ENCODE measurements at regions not wholly inside any gene's neighbourhood (a gene's known extent, or its start where the extent isn't known, plus 50 kb on each side); places are given as distances from the start of the nearest gene placed in this dataset.

GRCh38 chr3:76065964-76066363 lies 280.6 kb upstream of the ZNF717 start:
- DNase-seq (ENCODE audit: low spot score): no peak

GRCh38 chr3:76078101-76078500 lies 292.8 kb upstream of the ZNF717 start:
- DNase-seq (ENCODE audit: low spot score): no peak

- DNase-seq (ENCODE audit: low spot score): no peak
Measured at GRCh38 chr3:76083992-76084391, 298.6 kb upstream of the ZNF717 start.

- DNase-seq (ENCODE audit: low spot score): no peak
Measured at GRCh38 chr3:76096036-76096435, 310.7 kb upstream of the ZNF717 start.

GRCh38 chr3:76096836-76097588 lies 311.7 kb upstream of the ZNF717 start:
- DNase-seq (ENCODE audit: low spot score): no peak

- no peak for DNase-seq (ENCODE audit: low spot score)
Measured at GRCh38 chr3:76097589-76097969, 312.2 kb upstream of the ZNF717 start.

- DNase-seq (ENCODE audit: low spot score): no peak
Measured at GRCh38 chr3:76099956-76100355, 314.6 kb upstream of the ZNF717 start.

GRCh38 chr3:76107935-76108570 lies 322.7 kb upstream of the ZNF717 start:
- DNase-seq (ENCODE audit: low spot score): peak; percentile 34

DNA sequence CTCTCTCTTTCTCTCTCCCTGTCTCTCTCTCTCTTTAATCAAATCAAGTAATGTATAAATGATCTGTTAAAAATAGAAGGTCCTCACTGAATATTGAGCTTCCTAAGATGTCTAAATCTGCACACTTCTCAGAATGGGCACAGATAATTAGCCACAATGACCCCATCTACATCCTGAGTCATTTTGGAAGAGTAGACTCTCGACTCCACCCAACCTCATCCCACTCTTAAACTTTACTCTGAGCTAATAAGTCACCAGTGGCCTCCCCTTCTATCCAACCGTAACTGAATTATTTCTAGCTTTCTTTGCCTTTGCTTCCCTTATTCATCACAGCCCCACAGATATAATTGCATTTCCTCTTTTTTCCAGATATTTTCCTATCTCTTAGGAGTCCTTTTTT lies 326.5 kb upstream of the ZNF717 start:
- no peak for DNase-seq (ENCODE audit: low spot score)

DNA sequence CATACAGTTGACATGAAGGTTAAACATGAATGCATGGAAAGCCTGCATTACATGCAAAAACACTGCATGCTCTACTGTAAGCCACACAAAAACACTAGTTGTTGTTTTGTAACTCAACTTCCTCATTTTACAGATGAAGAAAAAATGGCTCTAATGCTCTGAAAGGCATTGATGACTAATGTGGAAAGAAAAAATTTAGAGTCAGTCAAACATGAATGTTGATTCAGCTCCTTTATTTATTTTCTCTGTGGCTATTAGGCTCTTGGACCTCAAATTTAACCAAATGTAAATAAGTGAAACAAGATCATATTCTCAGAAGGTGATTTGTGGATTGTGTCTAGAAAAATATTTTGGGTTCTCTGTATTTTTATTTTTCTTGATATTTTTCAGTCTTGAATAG lies 336.7 kb upstream of the ZNF717 start:
- DNase-seq (ENCODE audit: low spot score): no peak

- DNase-seq (ENCODE audit: low spot score): no peak
Measured at GRCh38 chr3:76129441-76129840, 344.1 kb upstream of the ZNF717 start.

- DNase-seq (ENCODE audit: low spot score): peak; percentile 8
Measured at GRCh38 chr3:76131396-76132153, 346.2 kb upstream of the ZNF717 start.

- DNase-seq (ENCODE audit: low spot score): no peak
Measured at GRCh38 chr3:76132154-76132470, 346.8 kb upstream of the ZNF717 start.

GRCh38 chr3:76134166-76134565 lies 348.8 kb upstream of the ZNF717 start:
- no peak for DNase-seq (ENCODE audit: low spot score)

GRCh38 chr3:76138921-76139320 lies 353.6 kb upstream of the ZNF717 start:
- no peak for DNase-seq (ENCODE audit: low spot score)

DNA sequence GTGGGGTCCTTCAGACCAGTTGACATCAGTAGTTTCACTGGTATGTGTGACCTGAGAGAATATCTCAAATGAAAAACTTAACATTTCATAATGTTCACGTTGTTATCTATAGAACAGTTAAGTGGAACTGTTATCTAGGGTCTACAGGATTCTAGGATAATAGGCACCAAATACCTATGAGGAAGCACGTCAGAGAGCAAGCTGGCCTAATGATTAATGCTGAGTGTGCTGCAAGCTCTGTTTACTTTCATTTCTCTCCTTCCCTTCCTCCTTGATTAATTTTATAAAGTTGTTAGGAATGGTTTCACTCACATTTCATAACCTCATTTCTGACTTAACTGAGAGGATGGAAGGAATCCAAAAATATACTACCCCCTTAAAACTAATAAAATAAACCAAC lies 362.5 kb upstream of the ZNF717 start:
- DNase-seq (ENCODE audit: low spot score): no peak

DNA sequence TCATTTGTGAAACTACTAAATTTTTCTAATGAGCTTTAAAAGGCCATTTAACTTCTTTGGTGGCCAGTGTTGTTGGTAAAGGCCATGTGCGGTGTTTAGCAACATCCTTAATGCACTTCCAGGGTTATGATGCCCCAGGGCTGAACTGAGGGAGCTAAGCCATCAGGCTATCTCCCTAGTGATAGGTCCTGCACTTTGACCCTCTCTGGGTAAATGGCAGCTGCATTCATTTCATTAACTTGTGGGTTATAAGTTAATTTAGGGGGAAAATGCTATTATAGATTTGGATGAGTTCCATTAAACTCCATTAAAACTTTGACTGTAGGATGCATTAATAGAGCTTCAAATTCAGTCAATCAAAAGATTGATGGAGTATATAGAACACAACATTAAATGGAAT lies 366.7 kb upstream of the ZNF717 start:
- DNase-seq (ENCODE audit: low spot score): no peak

GRCh38 chr3:76161856-76162255 lies 376.5 kb upstream of the ZNF717 start:
- no peak for DNase-seq (ENCODE audit: low spot score)

- no peak for DNase-seq (ENCODE audit: low spot score)
Measured at GRCh38 chr3:76171647-76172046, 386.3 kb upstream of the ZNF717 start.

DNA sequence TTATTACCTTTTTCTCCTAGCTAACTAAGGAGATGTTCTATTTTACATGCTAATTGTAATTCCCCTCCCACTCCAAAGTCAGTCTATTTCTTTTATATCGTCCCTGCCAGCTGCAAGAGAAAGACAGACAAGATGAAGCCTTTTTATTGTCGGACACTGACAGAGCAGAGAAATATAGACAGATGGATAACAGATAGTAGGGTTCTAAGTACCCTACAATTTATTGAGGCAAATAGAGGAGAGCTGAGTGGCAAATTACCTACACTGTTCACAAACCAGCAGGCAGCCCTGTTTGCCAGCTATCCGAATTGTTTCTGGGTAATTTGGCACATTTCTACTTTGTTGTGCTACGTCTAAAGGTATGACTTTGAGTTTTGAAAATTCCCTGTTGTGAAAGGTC lies 392.3 kb upstream of the ZNF717 start:
- DNase-seq (ENCODE audit: low spot score): no peak

DNA sequence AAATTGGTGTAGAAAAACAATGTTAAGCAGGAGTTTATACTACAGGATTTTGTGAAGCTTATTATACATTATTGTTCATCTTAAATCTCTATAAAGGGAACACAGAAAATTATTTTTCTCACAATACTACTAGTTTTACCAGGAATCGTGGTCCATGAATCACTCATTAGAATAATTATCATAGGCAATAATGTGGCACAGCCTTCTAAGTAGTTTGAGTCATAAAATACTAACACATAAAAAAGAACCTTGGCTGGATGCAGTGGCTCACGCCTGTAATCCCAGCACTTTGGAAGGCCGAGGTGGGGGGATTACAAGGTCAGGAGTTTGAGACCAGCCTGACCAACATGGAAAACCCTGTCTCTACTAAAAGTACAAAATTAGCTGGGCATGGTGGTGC lies 393.1 kb upstream of the ZNF717 start:
- no peak for DNase-seq (ENCODE audit: low spot score)

GRCh38 chr3:76181213-76181612 lies 395.9 kb upstream of the ZNF717 start:
- DNase-seq (ENCODE audit: low spot score): no peak

DNA sequence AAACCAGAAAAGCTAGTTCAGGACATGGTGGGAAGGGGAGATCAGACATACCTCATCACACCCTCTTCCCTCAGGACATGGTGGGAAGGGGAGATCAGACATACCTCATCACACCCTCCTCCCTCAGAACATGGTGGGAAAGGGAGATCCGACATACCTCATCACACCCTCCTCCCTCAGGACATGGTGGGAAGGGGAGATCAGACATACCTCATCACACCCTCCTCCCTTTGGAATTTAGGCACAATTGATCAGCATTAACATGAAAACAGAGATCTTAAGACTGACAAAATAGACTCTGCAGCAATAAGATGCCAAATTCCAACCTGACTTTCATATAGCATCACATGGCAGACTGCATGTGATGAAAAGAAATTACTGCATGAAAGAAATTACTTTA lies 412.7 kb upstream of the ZNF717 start:
- DNase-seq (ENCODE audit: low spot score): no peak
